GM23248 (cell line): ENCODE measurements at regions not wholly inside any gene's neighbourhood (a gene's known extent, or its start where the extent isn't known, plus 50 kb on each side); places are given as distances from the start of the nearest gene placed in this dataset.
A peak's percentile ranks its signal among the peaks of the same experiment; 100 is the strongest.

Experiments
- DNase-seq: peaks from one replicate; pipeline ENCODE4 v3.0.0-alpha.2; 2015
- H2AFZ ChIP-seq: fragments of 200-600 bp; sonication (generic); 2 replicates; pipeline ENCODE4 v1.6.1; 2016; ENCODE audit warnings: antibody characterized with exemption
- H3F3A ChIP-seq: fragments of 200-600 bp; sonication (generic); 2 replicates; pipeline ENCODE4 v1.6.1; 2016; ENCODE audit warnings: mild to moderate bottlenecking, antibody characterized with exemption, mixed run types; ENCODE audit not compliant: insufficient read depth
- H3K27ac ChIP-seq: fragments of 200-600 bp; sonication (generic); 2 replicates; pipeline ENCODE4 v1.5.1; 2016; ENCODE audit warnings: mild to moderate bottlenecking
- H3K27me3 ChIP-seq: fragments of 200-600 bp; sonication (generic); replicated peaks from 2 replicates; pipeline ENCODE4 v1.6.1; 2016; ENCODE audit warnings: mild to moderate bottlenecking; ENCODE audit not compliant: insufficient read depth
- H3K36me3 ChIP-seq: fragments of 200-600 bp; sonication (generic); 2 replicates; pipeline ENCODE4 v1.6.1; 2016; ENCODE audit warnings: low read depth, mild to moderate bottlenecking
- H3K4me1 ChIP-seq: fragments of 200-600 bp; sonication (generic); 2 replicates; pipeline ENCODE4 v1.6.1; 2016; ENCODE audit warnings: mild to moderate bottlenecking; ENCODE audit not compliant: insufficient read depth
- H3K4me2 ChIP-seq: fragments of 200-600 bp; sonication (generic); one replicate; pipeline ENCODE4 v1.6.1; 2016; ENCODE audit warnings: mild to moderate bottlenecking; ENCODE audit not compliant: unreplicated experiment
- H3K4me3 ChIP-seq: fragments of 200-600 bp; sonication (generic); 2 replicates; pipeline ENCODE4 v1.5.1; 2016; ENCODE audit warnings: mild to moderate bottlenecking
- H3K79me2 ChIP-seq: fragments of 200-600 bp; sonication (generic); 2 replicates; pipeline ENCODE4 v1.6.1; 2016; ENCODE audit warnings: mild to moderate bottlenecking; ENCODE audit not compliant: insufficient read depth
- H3K9ac ChIP-seq: fragments of 200-600 bp; sonication (generic); 2 replicates; pipeline ENCODE4 v1.6.1; 2016; ENCODE audit warnings: mild to moderate bottlenecking
- H3K9me2 ChIP-seq: fragments of 200-600 bp; sonication (generic); 2 replicates; pipeline ENCODE4 v1.6.1; 2016; ENCODE audit warnings: mixed run types, mild to moderate bottlenecking, moderate library complexity; ENCODE audit not compliant: insufficient read depth
- H3K9me3 ChIP-seq: fragments of 200-600 bp; sonication (generic); one replicate; pipeline ENCODE4 v1.6.1; 2017; ENCODE audit warnings: low read depth
- H4K20me1 ChIP-seq: fragments of 200-600 bp; sonication (generic); 2 replicates; pipeline ENCODE4 v1.6.0; 2016; ENCODE audit not compliant: insufficient read depth
- EZH2 ChIP-seq: fragments of 200-600 bp; sonication (generic); IDR thresholded peaks from 2 replicates; pipeline ENCODE4 v1.6.1; 2018; ENCODE audit warnings: antibody characterized with exemption, mild to moderate bottlenecking; ENCODE audit not compliant: insufficient read depth, poor library complexity, severe bottlenecking
- EZH2phosphoT487 ChIP-seq: fragments of 200-600 bp; sonication (generic); IDR thresholded peaks from 2 replicates; pipeline ENCODE4 v1.6.1; 2018; ENCODE audit warnings: antibody characterized with exemption, moderate library complexity, mild to moderate bottlenecking, low read depth; ENCODE audit not compliant: insufficient read depth
- WGBS, 2 experiments: methylation state at CpG; one replicate each; pipeline ENCODE4 v1.1.6; 2015 to 2017; ENCODE audit warnings: low lambda C conversion rate in 2 of 2, low coverage in 1 of 2; ENCODE audit errors: missing lambda C conversion rate in 2 of 2; 5-methylcytosine and 5-hydroxymethylcytosine counted together
- in situ Hi-C: fragments of 300-500 bp; cut with MboI; formaldehyde crosslinking; loops from 2 replicates; pipeline ENCODE4 v1.15.0; 2020

DNA sequence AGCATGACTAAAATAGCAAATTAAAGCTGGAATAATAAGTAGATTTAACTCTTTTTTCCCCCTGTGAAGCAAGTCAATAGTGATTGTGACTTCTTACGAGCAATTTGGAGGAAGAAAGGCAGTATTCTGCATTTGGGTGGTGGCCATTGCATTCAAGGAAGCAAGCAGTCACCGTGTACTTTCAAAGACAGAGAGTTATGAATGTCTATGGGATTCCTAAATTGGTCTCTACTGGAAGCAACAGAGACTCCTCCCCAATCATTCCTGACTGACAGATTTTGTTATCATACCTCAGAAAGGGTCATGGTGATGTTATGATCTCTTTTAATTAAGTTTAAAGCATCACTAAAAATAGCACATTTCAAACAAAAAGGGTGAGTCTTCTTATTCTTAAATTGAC lies 287.2 kb upstream of the KITLG start:
- H3K9ac ChIP-seq: no peak overlapping the region
- in situ Hi-C loops: no loop called here
- TF ChIP-seq EZH2 (no peak), EZH2phosphoT487 (no peak)
- H4K20me1 ChIP-seq: no peaks in the 10 kb centered on the region
- no peaks in the 10 kb centered on the region for H3K36me3 ChIP-seq
- H3F3A ChIP-seq: no peaks in the 10 kb centered on the region
- H3K27ac ChIP-seq: no peak overlapping the region
- H2AFZ ChIP-seq: no peak overlapping the region
- H3K9me2 ChIP-seq: no peaks in the 10 kb centered on the region
- no peaks in the 10 kb centered on the region for H3K27me3 ChIP-seq
- no peak for DNase-seq
- no peaks in the 10 kb centered on the region for H3K9me3 ChIP-seq
- H3K4me2 ChIP-seq: no peak overlapping the region
- 59 to 69% methylated on average over 2 of the region's 2 CpGs for WGBS, 2 experiments
- H3K79me2 ChIP-seq: no peaks in the 10 kb centered on the region
- H3K4me3 ChIP-seq: no peak overlapping the region
- no peaks in the 10 kb centered on the region for H3K4me1 ChIP-seq

DNA sequence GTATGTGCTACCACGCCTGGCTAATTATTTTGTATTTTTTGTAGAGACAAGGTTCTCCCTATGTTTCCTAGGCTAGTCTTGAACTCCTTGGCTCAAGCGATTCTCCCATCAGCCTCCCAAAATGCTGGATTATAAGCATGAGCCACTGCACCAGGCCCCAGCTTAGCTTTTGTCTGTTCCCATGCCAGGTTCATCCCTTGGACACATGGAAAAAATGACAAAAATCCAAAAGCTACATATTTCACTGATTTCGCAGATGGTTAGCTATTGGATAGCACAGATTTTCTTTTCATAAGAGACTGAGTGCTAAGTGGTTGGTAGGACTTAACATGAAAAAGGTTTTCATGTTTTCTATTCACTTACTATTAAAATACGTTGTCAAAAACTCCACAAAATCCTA lies 286.6 kb upstream of the KITLG start:
- H3K9me2 ChIP-seq: no peaks in the 10 kb centered on the region
- no peaks in the 10 kb centered on the region for H3K4me1 ChIP-seq
- H3K9ac ChIP-seq: no peak overlapping the region
- no peaks in the 10 kb centered on the region for H3K36me3 ChIP-seq
- TF ChIP-seq EZH2phosphoT487: no peak
- no peak for TF ChIP-seq EZH2
- H3K27me3 ChIP-seq: no peaks in the 10 kb centered on the region
- no peak overlapping the region for H3K27ac ChIP-seq
- no peaks in the 10 kb centered on the region for H3K79me2 ChIP-seq
- H4K20me1 ChIP-seq: no peaks in the 10 kb centered on the region
- in situ Hi-C loops: no loop called here
- H2AFZ ChIP-seq: no peak overlapping the region
- no peak overlapping the region for H3K4me3 ChIP-seq
- DNase-seq: peak; percentile 28
- no peaks in the 10 kb centered on the region for H3K9me3 ChIP-seq
- H3K4me2 ChIP-seq: no peak overlapping the region
- 52 to 62% methylated on average over 4 of the region's 4 CpGs for WGBS, 2 experiments
- no peaks in the 10 kb centered on the region for H3F3A ChIP-seq

DNA sequence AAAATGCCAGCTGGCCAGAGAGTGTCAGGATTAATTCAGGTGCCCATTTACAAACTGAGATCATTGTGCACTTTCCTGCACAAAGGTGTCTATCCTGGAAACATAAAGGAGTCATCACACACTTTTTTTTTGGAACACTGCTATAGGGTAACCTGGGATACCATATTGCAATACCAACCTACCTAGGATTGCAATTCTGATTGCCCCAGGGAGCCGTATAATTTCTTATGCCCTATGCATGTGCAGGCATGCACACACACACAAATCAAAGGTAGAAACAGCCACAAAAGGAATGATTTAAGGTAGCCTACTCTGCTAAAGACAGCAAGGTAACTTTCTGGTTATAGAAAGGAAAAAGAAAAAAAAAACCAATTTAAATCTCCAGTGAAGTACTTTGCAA lies 285.3 kb upstream of the KITLG start:
- no peaks in the 10 kb centered on the region for H3K79me2 ChIP-seq
- H3F3A ChIP-seq: no peaks in the 10 kb centered on the region
- H2AFZ ChIP-seq: no peak overlapping the region
- no peak overlapping the region for H3K9ac ChIP-seq
- no peaks in the 10 kb centered on the region for H3K27me3 ChIP-seq
- no peaks in the 10 kb centered on the region for H4K20me1 ChIP-seq
- no peak overlapping the region for H3K4me3 ChIP-seq
- no peak overlapping the region for H3K27ac ChIP-seq
- H3K9me2 ChIP-seq: no peaks in the 10 kb centered on the region
- H3K9me3 ChIP-seq: no peaks in the 10 kb centered on the region
- in situ Hi-C loops: no loop called here
- 74 to 94% methylated on average over 1 of the region's 1 CpG for WGBS, 2 experiments
- H3K36me3 ChIP-seq: no peaks in the 10 kb centered on the region
- no peak overlapping the region for H3K4me2 ChIP-seq
- TF ChIP-seq EZH2phosphoT487 (no peak), EZH2 (no peak)
- H3K4me1 ChIP-seq: no peaks in the 10 kb centered on the region
- DNase-seq: no peak

DNA sequence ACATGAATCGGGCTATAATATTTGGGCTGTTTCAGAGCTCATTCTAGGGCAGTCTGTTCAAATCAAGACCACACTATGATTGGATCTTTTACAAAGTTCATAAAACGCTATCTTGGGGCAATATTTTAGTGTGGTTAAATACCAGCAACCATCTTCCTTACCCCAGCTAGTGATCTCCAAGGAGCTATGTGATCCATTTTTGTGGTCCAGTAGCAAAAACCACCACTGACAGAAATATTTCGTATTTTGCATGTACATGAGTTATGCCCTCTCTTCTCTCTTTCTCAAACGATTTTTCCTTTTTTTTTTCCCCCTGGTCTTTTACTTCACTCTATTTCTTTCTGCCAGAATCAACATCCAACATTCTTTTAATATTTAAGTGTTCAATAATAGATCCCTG lies 280.6 kb upstream of the KITLG start:
- no peak overlapping the region for H2AFZ ChIP-seq
- H4K20me1 ChIP-seq: no peaks in the 10 kb centered on the region
- no peak overlapping the region for H3K9ac ChIP-seq
- DNase-seq: no peak
- H3K9me3 ChIP-seq: no peaks in the 10 kb centered on the region
- no peak for TF ChIP-seq EZH2phosphoT487
- no peak for TF ChIP-seq EZH2
- H3K4me1 ChIP-seq: peaks cover 6% of the 10 kb centered on the region
- in situ Hi-C loops: no loop called here
- no peak overlapping the region for H3K27ac ChIP-seq
- peaks cover 8% of the 10 kb centered on the region; the same call in 1 of the 2 replicates for H3F3A ChIP-seq
- H3K9me2 ChIP-seq: no peaks in the 10 kb centered on the region
- H3K36me3 ChIP-seq: no peaks in the 10 kb centered on the region
- 82 to 85% methylated on average over 4 of the region's 4 CpGs for WGBS, 2 experiments
- no peak overlapping the region for H3K4me2 ChIP-seq
- H3K79me2 ChIP-seq: no peaks in the 10 kb centered on the region
- no peaks in the 10 kb centered on the region for H3K27me3 ChIP-seq
- no peak overlapping the region for H3K4me3 ChIP-seq

DNA sequence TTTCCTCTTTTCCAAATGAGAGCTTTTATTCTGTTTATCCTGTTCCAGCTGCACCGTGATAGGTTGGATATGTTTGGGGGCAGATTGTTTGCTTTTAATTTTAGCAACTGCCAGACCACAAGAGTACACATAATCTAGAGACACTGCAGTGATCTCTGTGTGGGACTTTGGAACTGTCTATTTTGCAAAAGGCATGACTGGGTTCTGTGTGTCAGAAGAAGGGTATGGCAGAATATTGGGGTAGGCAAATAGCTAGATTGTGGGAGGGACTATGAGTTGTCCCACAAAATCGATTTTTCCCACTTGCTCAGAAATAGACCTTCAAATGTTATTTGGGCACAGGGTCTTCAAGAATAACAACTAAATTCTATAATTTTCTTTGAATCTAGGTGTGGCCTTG lies 275.9 kb upstream of the KITLG start:
- H3K27ac ChIP-seq: no peak overlapping the region
- no peaks in the 10 kb centered on the region for H3K27me3 ChIP-seq
- no peaks in the 10 kb centered on the region for H3K79me2 ChIP-seq
- TF ChIP-seq EZH2phosphoT487 (no peak), EZH2 (no peak)
- H3K9me2 ChIP-seq: no peaks in the 10 kb centered on the region
- H3K9ac ChIP-seq: no peak overlapping the region
- no peak overlapping the region for H3K4me2 ChIP-seq
- peaks cover 31% of the 10 kb centered on the region for H3F3A ChIP-seq
- H2AFZ ChIP-seq: no peak overlapping the region
- WGBS, 2 experiments: 66 to 69% methylated on average over 2 of the region's 2 CpGs
- no peaks in the 10 kb centered on the region for H4K20me1 ChIP-seq
- peaks cover 32% of the 10 kb centered on the region for H3K4me1 ChIP-seq
- no peak for DNase-seq
- H3K9me3 ChIP-seq: no peaks in the 10 kb centered on the region
- no peaks in the 10 kb centered on the region for H3K36me3 ChIP-seq
- H3K4me3 ChIP-seq: no peak overlapping the region
- in situ Hi-C loops: no loop called here
